Central memory CD8-positive, alpha-beta T cell (primary cell): ENCODE measurements at regions not wholly inside any gene's neighbourhood (a gene's known extent, or its start where the extent isn't known, plus 50 kb on each side); places are given as distances from the start of the nearest gene placed in this dataset.
"Not testable (repeated sequence)": the region's sequence is repeated elsewhere in the genome, so short reads cannot be mapped to it uniquely, and the experiment has no call there.

Experiments
- ATAC-seq: fragments of 150-1000 bp; cut with Tn5 transposase; replicated peaks from 2 replicates; pipeline ENCODE4 v1.10.0; 2022; ENCODE audit warnings: mild to moderate bottlenecking, moderate FRiP score, moderate number of reproducible peaks; ENCODE audit not compliant: poor library complexity, severe bottlenecking; ENCODE audit errors: extremely low read depth
- DNase-seq, 2 donors: peaks; one replicate each; pipeline ENCODE4 v3.0.0; 2021; ENCODE audit warnings: low spot score in 2 of 2
- H3K27ac Mint-ChIP-seq: one replicate; pipeline ENCODE4 v1.8.0; 2022; ENCODE audit warnings: low read depth, mild to moderate bottlenecking, moderate library complexity, mixed read lengths
- H3K27me3 Mint-ChIP-seq: one replicate; pipeline ENCODE4 v1.8.0; 2022; ENCODE audit warnings: mixed read lengths
- H3K36me3 Mint-ChIP-seq: one replicate; pipeline ENCODE4 v1.8.0; 2022; ENCODE audit warnings: mild to moderate bottlenecking, moderate library complexity, mixed read lengths; ENCODE audit not compliant: insufficient read depth
- H3K4me1 Mint-ChIP-seq: one replicate; pipeline ENCODE4 v1.8.0; 2022; ENCODE audit warnings: mixed read lengths
- H3K4me3 Mint-ChIP-seq: one replicate; pipeline ENCODE4 v1.8.0; 2022; ENCODE audit warnings: mild to moderate bottlenecking, moderate library complexity, mixed read lengths
- H3K9me3 Mint-ChIP-seq: one replicate; pipeline ENCODE4 v1.8.0; 2022; ENCODE audit warnings: mixed read lengths

DNA sequence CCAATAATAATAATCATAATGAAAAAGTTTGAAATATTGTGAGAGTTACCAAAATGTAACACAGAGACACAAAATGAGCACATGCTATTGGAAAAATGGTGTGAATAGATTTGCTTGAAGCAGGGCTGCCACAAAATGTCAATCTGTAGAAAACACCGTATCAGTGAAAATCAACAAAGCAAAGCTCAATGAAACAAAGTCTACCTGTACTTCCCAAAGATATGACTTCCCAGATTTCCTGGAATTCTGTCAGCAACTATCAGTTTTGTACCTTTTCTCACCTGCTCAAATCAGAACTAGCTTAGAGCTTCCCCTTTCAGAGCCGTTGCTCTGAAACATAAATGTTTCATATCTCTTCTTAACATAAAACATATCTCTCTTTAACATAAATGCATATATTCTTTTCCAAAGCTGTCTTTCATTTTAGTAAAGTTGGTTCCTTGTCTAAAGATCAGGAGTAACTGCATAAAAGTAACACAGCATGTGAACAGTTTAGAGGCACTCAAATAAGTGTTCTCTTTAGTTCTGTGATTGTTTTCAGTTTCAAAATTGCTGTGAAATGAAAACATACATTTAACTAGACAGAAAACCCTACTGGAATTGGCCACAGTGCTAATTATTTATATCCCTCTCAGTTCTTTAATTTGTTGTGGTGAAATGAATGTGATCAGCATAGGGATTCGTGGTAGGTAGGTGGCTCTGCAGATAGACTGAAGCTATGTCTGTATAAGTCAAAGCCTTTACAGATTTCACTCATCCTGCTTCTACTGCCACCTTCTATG, 262.5 kb downstream of the KCNJ3 start:
- ATAC-seq (no peak), DNase-seq (no peak)
- no peaks in the 10 kb centered on the region for H3K27me3 Mint-ChIP-seq
- H3K36me3 Mint-ChIP-seq = no peaks in the 10 kb centered on the region
- no peaks in the 10 kb centered on the region for H3K4me1 Mint-ChIP-seq
- H3K27ac Mint-ChIP-seq = no peak overlapping the region
- peaks cover 5% of the 10 kb centered on the region for H3K9me3 Mint-ChIP-seq
- no peak overlapping the region for H3K4me3 Mint-ChIP-seq

DNA sequence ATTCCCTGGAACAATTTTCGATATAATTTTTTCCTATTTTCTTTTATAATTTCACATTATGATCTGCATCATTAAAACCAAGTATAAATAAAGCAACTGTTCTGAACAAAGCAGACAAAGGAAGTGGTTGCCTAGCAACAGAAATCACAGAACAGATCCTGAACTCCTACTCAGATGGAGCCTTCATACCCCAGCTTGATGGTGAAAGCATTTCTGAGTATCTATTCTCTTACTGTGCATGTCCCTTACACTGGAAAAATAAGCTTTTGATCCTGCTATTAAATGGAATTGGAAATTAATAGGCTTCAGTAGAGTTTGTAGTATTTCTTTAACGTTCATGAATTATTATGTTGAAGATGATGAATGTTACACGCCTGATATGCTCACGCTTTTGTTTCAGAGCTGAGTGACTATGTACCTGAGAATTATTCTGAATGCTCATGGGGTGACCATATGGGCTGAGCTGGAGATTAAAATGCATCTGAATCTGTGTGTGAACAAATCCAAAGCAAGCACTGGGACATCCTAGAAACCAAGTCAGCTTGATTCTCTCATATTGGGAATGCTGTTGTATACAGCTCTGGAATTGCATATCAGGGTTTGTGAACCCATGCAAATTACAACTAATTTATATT, 254.0 kb downstream of the KCNJ3 start:
- Mint-ChIP-seq H3K36me3 (no peaks in the 10 kb centered on the region), H3K27ac (no peak overlapping the region), H3K4me1 (no peaks in the 10 kb centered on the region), H3K9me3 (peaks cover 7% of the 10 kb centered on the region), H3K27me3 (no peaks in the 10 kb centered on the region), H3K4me3 (no peak overlapping the region)
- ATAC-seq (no peak), DNase-seq (no peak)

DNA sequence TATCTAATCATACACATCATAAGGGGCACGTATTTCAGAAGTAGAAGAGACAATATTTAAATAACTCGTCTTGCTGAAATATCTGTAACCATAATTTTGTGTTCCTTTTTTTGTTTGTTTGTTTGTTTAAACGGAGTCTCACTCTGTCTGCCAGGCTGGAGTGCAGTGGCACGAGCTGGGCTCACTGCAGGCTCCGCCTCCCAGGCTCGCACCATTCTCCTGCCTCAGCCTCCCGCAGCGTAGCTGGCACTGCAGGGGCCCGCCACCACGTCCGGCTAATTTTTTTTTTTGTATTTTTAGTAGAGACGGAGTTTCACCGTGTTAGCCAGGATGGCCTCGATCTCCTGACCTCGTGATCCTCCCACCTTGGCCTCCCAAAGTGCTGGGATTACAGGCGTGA, 248.9 kb downstream of the KCNJ3 start:
- not testable (repeated sequence) for DNase-seq, H3K4me1 Mint-ChIP-seq, H3K36me3 Mint-ChIP-seq, H3K27me3 Mint-ChIP-seq, H3K27ac Mint-ChIP-seq, ATAC-seq, H3K4me3 Mint-ChIP-seq
- H3K9me3 Mint-ChIP-seq = peaks cover 12% of the 10 kb centered on the region

DNA sequence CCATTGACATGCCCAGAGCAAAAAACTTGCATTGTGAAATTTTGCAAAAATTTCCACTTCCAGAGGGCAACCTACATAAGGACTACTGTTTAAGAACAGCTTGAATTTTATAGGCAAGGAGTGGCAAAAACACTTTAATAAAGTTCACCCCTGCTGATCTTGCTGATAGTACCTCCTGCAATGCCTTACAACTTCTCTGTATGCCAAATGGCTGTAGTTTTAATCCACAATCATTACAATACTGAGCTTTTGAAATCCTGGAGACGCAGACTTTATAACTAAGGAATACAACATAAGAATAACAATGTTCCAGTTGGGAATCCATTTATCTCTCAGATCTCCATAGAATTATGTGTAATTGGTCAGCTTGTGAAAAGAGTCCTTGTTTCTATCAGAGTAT, 247.5 kb downstream of the KCNJ3 start:
- Mint-ChIP-seq H3K36me3 (no peaks in the 10 kb centered on the region), H3K27ac (no peak overlapping the region), H3K4me1 (no peaks in the 10 kb centered on the region), H3K27me3 (no peaks in the 10 kb centered on the region), H3K9me3 (peaks cover 14% of the 10 kb centered on the region), H3K4me3 (no peak overlapping the region)
- no peak for DNase-seq
- no peak for ATAC-seq

DNA sequence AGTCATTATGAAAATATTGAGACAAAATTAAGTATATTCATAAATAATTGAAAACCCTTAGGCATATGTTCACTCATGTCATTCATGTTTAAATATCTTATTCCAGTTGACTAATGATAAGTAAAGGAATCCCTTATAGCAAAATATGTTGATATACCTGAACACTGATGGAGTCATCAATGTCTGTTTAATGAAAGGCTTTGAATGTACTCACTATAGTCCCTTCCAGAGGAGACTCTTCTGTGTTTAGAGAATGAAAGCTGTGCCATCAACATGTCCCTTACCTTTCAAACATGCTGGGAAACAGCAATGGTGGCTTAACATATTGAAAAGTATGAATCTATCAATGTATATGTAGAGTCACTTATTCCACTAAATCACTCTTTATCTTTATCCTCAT, 242.9 kb downstream of the KCNJ3 start:
- H3K36me3 Mint-ChIP-seq = no peaks in the 10 kb centered on the region

DNA sequence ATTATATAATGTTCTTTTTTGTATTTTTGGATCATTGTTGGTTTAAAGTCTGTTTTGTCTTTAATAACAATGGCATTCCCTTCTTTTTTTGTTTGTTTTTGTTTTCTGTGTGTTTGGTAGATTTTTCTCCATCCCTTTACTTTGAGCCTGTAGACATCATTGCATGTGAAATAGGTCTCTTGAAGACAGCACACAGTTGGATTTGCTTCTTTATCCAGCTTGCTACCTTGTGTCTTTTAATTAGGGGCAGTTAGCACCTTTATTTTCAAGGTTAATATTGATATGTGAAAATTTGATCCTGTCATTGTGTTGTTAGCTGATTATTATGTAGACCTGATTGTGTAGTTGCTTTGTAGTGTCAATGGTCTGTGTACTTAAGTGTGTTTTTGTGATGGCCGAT, 235.7 kb downstream of the KCNJ3 start:
- no peak for DNase-seq
- Mint-ChIP-seq H3K9me3 (peaks cover 28% of the 10 kb centered on the region), H3K27ac (no peak overlapping the region), H3K36me3 (no peaks in the 10 kb centered on the region), H3K4me1 (no peaks in the 10 kb centered on the region), H3K27me3 (no peaks in the 10 kb centered on the region), H3K4me3 (no peak overlapping the region)
- ATAC-seq = no peak

More for the DNA sequence above, 242.9 kb downstream of the KCNJ3 start:
- no peak for DNase-seq
- no peak overlapping the region for H3K27ac Mint-ChIP-seq
- H3K9me3 Mint-ChIP-seq = peaks cover 18% of the 10 kb centered on the region
- ATAC-seq = no peak
- H3K4me3 Mint-ChIP-seq = no peak overlapping the region
- no peaks in the 10 kb centered on the region for H3K4me1 Mint-ChIP-seq
- H3K27me3 Mint-ChIP-seq = no peaks in the 10 kb centered on the region

DNA sequence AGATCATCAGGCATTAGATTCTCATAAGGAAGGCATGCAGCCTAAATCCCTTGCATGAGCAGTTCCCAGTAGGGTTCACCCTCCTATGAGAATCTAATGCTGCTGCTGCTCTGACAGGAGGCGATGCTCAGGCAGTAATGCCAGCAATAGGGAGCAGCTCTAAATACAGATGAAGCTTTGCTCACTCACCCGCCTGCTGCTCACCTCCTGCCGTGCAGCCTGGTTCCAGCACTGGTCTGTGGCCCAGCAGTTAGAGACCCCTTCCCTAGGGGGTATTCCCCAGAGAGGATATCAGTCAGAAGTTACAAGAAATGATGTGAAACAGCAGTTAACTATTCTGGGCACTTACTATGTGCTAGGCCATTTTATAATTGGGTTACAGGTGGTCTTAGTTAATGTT, 226.0 kb downstream of the KCNJ3 start:
- Mint-ChIP-seq H3K4me3 (no peak overlapping the region), H3K36me3 (no peaks in the 10 kb centered on the region), H3K27me3 (no peaks in the 10 kb centered on the region), H3K27ac (no peak overlapping the region), H3K4me1 (no peaks in the 10 kb centered on the region), H3K9me3 (peaks cover 5% of the 10 kb centered on the region)
- DNase-seq (no peak), ATAC-seq (no peak)

DNA sequence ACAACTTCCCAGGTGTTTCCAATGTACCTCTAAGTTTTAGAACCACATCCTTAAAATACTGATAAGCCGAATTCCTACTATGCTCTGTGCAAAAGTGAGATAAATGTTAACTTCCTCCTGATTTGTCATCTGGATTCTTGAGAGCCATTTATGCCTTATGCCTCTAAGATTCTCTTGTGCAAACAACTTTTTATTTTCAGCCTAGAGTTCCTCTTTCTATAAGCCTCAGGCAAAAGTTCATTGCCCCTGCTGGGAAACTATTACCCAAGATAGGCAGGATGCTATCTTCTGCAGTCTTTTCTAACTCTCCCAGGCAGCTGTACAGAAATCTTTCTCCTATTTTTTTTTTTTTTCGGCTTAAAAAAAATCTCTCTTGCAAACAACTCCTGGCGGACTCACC, 216.1 kb downstream of the KCNJ3 start:
- ATAC-seq (no peak), DNase-seq (no peak)
- H3K36me3 Mint-ChIP-seq = no peaks in the 10 kb centered on the region
- H3K27me3 Mint-ChIP-seq = no peaks in the 10 kb centered on the region
- H3K4me1 Mint-ChIP-seq = no peaks in the 10 kb centered on the region
- H3K9me3 Mint-ChIP-seq = peaks cover 5% of the 10 kb centered on the region
- H3K27ac Mint-ChIP-seq = no peak overlapping the region
- no peak overlapping the region for H3K4me3 Mint-ChIP-seq

DNA sequence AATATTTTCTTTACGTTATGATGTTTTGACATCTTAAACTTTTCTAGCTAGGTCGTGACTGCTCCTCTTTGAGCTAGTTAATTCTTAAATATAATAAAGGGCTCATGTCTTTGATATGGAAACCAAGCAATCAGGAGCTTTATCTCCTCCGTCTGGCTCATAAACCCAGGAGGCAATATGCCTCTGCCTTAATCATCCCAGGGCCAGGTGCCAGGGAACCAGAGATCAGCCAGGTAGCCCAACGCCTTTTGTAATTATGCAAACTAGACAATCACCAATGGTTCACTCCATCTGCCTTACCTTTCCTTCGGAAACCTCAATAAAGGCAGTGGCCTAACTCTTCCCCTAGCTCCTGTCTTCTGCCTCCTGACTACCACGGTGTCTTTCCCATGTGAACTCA, 213.7 kb downstream of the KCNJ3 start:
- DNase-seq (no peak), ATAC-seq (no peak)
- no peaks in the 10 kb centered on the region for H3K27me3 Mint-ChIP-seq
- H3K4me3 Mint-ChIP-seq = no peak overlapping the region
- no peaks in the 10 kb centered on the region for H3K36me3 Mint-ChIP-seq
- no peaks in the 10 kb centered on the region for H3K4me1 Mint-ChIP-seq
- H3K27ac Mint-ChIP-seq = no peak overlapping the region
- peaks cover 12% of the 10 kb centered on the region for H3K9me3 Mint-ChIP-seq

DNA sequence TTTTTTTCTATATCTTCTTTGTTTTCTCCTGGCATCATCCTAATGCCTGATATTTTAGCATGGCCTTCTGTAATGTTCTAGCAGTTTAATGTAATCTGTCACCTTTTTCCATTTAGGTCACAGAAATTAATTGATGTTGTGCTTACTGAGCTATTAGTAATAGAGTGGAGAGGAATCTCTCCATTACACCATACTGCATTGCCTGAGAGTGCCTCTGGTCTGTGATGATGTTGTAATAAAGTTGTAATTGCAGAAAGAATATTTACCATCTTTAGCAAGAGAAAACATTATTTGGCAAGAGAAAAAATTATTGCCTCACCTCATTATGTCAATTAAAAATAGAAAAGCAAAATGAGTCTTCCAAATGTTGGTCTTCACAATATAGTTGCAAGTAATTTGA, 213.2 kb downstream of the KCNJ3 start:
- Mint-ChIP-seq H3K4me3 (no peak overlapping the region), H3K9me3 (peaks cover 12% of the 10 kb centered on the region), H3K27me3 (no peaks in the 10 kb centered on the region), H3K4me1 (no peaks in the 10 kb centered on the region), H3K36me3 (no peaks in the 10 kb centered on the region), H3K27ac (no peak overlapping the region)
- ATAC-seq (no peak), DNase-seq (no peak)

DNA sequence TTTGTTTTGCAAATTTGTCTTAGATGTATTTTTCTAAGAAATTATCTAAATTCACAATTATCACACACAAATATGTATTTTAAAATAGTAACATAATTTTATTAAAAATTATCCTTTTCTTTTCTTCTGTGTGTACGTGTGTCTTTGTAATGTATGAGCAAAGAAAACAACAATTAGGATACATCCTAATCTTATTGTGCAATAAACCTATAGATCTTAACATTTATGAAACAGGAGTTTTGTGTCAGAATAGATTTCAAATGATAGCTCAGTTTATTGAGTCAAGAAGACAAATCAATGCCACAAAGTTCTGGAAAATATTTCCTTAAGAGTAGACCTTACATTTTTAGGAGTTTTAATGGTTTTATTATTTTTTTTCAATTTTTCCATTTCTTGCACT, 212.2 kb downstream of the KCNJ3 start:
- DNase-seq = no peak
- no peak overlapping the region for H3K27ac Mint-ChIP-seq
- no peaks in the 10 kb centered on the region for H3K27me3 Mint-ChIP-seq
- no peaks in the 10 kb centered on the region for H3K36me3 Mint-ChIP-seq
- H3K4me3 Mint-ChIP-seq = no peak overlapping the region
- H3K9me3 Mint-ChIP-seq = peaks cover 12% of the 10 kb centered on the region
- H3K4me1 Mint-ChIP-seq = no peaks in the 10 kb centered on the region
- ATAC-seq = no peak

DNA sequence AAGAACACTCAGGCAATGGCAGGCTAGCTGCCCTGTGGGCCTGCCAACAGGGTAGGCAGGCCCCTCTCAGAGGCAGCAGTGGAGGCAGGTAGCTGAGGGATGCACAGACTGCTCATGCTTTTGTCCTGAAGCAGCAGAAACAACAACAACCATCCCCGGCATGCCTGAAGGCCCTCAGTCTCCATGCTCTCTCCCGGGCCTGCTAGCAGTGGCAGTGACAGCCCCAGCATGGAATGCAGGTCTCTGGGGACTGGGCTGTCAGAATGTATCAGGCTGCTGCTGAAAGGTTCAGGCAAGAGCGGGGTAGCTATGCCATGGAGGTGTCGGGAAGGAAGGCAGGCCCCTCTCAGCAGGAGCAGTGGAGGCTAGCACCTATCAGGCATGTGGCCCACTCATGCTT, 209.8 kb downstream of the KCNJ3 start:
- Mint-ChIP-seq H3K36me3 (no peaks in the 10 kb centered on the region), H3K4me3 (no peak overlapping the region), H3K27ac (no peak overlapping the region), H3K4me1 (no peaks in the 10 kb centered on the region), H3K27me3 (no peaks in the 10 kb centered on the region), H3K9me3 (peaks cover 28% of the 10 kb centered on the region)
- DNase-seq = no peak
- ATAC-seq = no peak
